IMR-90 (cell line): ENCODE measurements at regions not wholly inside any gene's neighbourhood (a gene's known extent, or its start where the extent isn't known, plus 50 kb on each side); places are given as distances from the start of the nearest gene placed in this dataset.

Experiments used
- ATAC-seq: fragments of 200-7000 bp; cut with Tn5 transposase; 2 replicates; pipeline ENCODE4 v1.9.1; 2020; ENCODE audit warnings: low read depth, mild to moderate bottlenecking, moderate library complexity
- BruUV-seq: library from RNA; stranded (reverse); fragments of 400-500 nt; replicated peaks from 2 replicates; lab custom pipeline; 2021; lab: Mats Ljungman, UMichigan
- CTCF ChIA-PET: fragments of 300-600 bp; formaldehyde crosslinking; extraction: SDS; loops from one replicate; lab custom pipeline; 2021; ENCODE audit warnings: antibody characterized with exemption; lab: Yijun Ruan, JAX
- POLR2A ChIA-PET: fragments of 300-600 bp; sonication (Branson Sonifier 250); formaldehyde crosslinking; loops from one replicate; lab custom pipeline; 2022; ENCODE audit warnings: antibody characterized with exemption; ENCODE audit not compliant: unreplicated experiment; lab: Charles Lee
- DNase-seq: peaks from one replicate; pipeline ENCODE4 v3.0.0; 2013
- H2AFZ ChIP-seq: replicated peaks from 2 replicates; pipeline ENCODE3; 2013; ENCODE audit warnings: low read length, mild to moderate bottlenecking; ENCODE audit not compliant: poor library complexity
- H2AK5ac ChIP-seq: 2 replicates; pipeline ENCODE4 v1.6.1; 2013; ENCODE audit warnings: low read depth, low read length, inconsistent platforms
- H2AK9ac ChIP-seq: replicated peaks from 2 replicates; pipeline ENCODE3; 2013; ENCODE audit warnings: mild to moderate bottlenecking, low read depth, low read length, moderate library complexity; ENCODE audit not compliant: poor library complexity
- H2BK120ac ChIP-seq: 2 replicates; pipeline ENCODE4 v1.6.1; 2013; ENCODE audit warnings: low read depth, low read length, inconsistent platforms
- H2BK15ac ChIP-seq: 3 replicates; pipeline ENCODE4 v1.6.1; 2013; ENCODE audit warnings: low read depth, low read length, inconsistent platforms
- H2BK20ac ChIP-seq: 2 replicates; pipeline ENCODE4 v1.6.1; 2013; ENCODE audit warnings: low read depth, mild to moderate bottlenecking, inconsistent platforms, low read length, moderate library complexity
- H2BK5ac ChIP-seq: 2 replicates; pipeline ENCODE4 v1.6.1; 2013; ENCODE audit warnings: mild to moderate bottlenecking, low read depth, low read length, inconsistent platforms; ENCODE audit not compliant: poor library complexity, severe bottlenecking
- H3K14ac ChIP-seq: replicated peaks from 2 replicates; pipeline ENCODE4 v1.6.1; 2013; ENCODE audit warnings: low read depth, low read length, inconsistent platforms
- H3K18ac ChIP-seq: 2 replicates; pipeline ENCODE4 v1.6.1; 2013; ENCODE audit warnings: low read depth, low read length, control low read depth
- H3K23ac ChIP-seq: 2 replicates; pipeline ENCODE4 v1.6.1; 2013; ENCODE audit warnings: low read depth, low read length, inconsistent platforms
- H3K27ac ChIP-seq: 2 replicates; pipeline ENCODE4 v1.5.1; 2013; ENCODE audit warnings: mild to moderate bottlenecking, control low read depth, low read length; ENCODE audit not compliant: insufficient read depth
- H3K27me3 ChIP-seq: 2 replicates; pipeline ENCODE4 v1.6.1; 2013; ENCODE audit warnings: low read length; ENCODE audit not compliant: control insufficient read depth, insufficient read depth
- H3K36me3 ChIP-seq: 2 replicates; pipeline ENCODE4 v1.6.1; 2013; ENCODE audit warnings: low read length, mixed read lengths; ENCODE audit not compliant: control insufficient read depth, insufficient read depth
- H3K4ac ChIP-seq: 2 replicates; pipeline ENCODE4 v1.6.1; 2013; ENCODE audit warnings: low read depth, low read length, inconsistent platforms
- H3K4me1 ChIP-seq: 2 replicates; pipeline ENCODE4 v1.6.1; 2013; ENCODE audit warnings: low read length, mixed read lengths; ENCODE audit not compliant: control insufficient read depth, insufficient read depth
- H3K4me2 ChIP-seq: 2 replicates; pipeline ENCODE4 v1.6.1; 2013; ENCODE audit warnings: low read depth, mild to moderate bottlenecking, control low read depth, low read length, moderate library complexity
- H3K4me3 ChIP-seq: 2 replicates; pipeline ENCODE4 v1.5.1; 2013; ENCODE audit warnings: low read depth, mild to moderate bottlenecking, control low read depth, low read length, moderate library complexity; ENCODE audit not compliant: insufficient read depth
- H3K56ac ChIP-seq: 2 replicates; pipeline ENCODE4 v1.6.1; 2013; ENCODE audit warnings: low read length, inconsistent platforms; ENCODE audit not compliant: insufficient read depth; ENCODE audit errors: extremely low read depth
- H3K79me1 ChIP-seq, 2 experiments: 2 replicates each; pipeline ENCODE4 v1.6.1; 2013; ENCODE audit warnings: low read length in 2 of 2, inconsistent platforms in 1 of 2, low read depth in 1 of 2
- H3K9ac ChIP-seq: 2 replicates; pipeline ENCODE4 v1.6.1; 2013; ENCODE audit warnings: low read depth, low read length, control low read depth
- H3K9me1 ChIP-seq: 2 replicates; pipeline ENCODE4 v1.6.1; 2013; ENCODE audit warnings: low read length, inconsistent platforms; ENCODE audit not compliant: insufficient read depth
- H3K9me3 ChIP-seq: 2 replicates; pipeline ENCODE4 v1.6.1; 2013; ENCODE audit warnings: low read length; ENCODE audit not compliant: control insufficient read depth, insufficient read depth
- H4K20me1 ChIP-seq: 2 replicates; pipeline ENCODE4 v1.6.1; 2013; ENCODE audit warnings: low read length, inconsistent platforms; ENCODE audit not compliant: insufficient read depth
- H4K5ac ChIP-seq: 2 replicates; pipeline ENCODE4 v1.6.1; 2013; ENCODE audit warnings: mild to moderate bottlenecking, low read depth, low read length, control low read depth
- H4K8ac ChIP-seq, 2 experiments: 2 replicates each; pipeline ENCODE4 v1.6.1; 2013; ENCODE audit warnings: low read depth in 2 of 2, low read length in 2 of 2, control low read depth in 1 of 2, inconsistent platforms in 1 of 2
- H4K91ac ChIP-seq: 2 replicates; pipeline ENCODE4 v1.6.1; 2013; ENCODE audit warnings: low read depth, low read length, inconsistent platforms; ENCODE audit not compliant: insufficient read depth
- CEBPB ChIP-seq: IDR thresholded peaks from 2 replicates; pipeline ENCODE4 v1.6.1; 2012; ENCODE audit warnings: low read depth, low read length, improper control_type of control experiment
- CHD1 ChIP-seq: IDR thresholded peaks from 2 replicates; pipeline ENCODE4 v1.6.1; 2012; ENCODE audit warnings: low read depth, low read length, improper control_type of control experiment
- MAFK ChIP-seq: IDR thresholded peaks from 2 replicates; pipeline ENCODE4 v1.6.1; 2012; ENCODE audit warnings: low read depth, low read length, improper control_type of control experiment
- MAZ ChIP-seq: IDR thresholded peaks from 2 replicates; pipeline ENCODE4 v1.6.1; 2012; ENCODE audit warnings: low read depth, mild to moderate bottlenecking, low read length, improper control_type of control experiment, moderate library complexity, borderline replicate concordance
- NFE2L2 ChIP-seq: fragments of 150-350 bp; IDR thresholded peaks from 2 replicates; pipeline ENCODE4 v1.6.1; 2016; ENCODE audit warnings: low read depth, mild to moderate bottlenecking, low read length
- RAD21 ChIP-seq: IDR thresholded peaks from 2 replicates; pipeline ENCODE4 v1.6.1; 2012; ENCODE audit warnings: low read length, improper control_type of control experiment
- USF2 ChIP-seq: fragments of 150-350 bp; IDR thresholded peaks from 2 replicates; pipeline ENCODE4 v1.6.1; 2017; ENCODE audit warnings: mild to moderate bottlenecking, antibody characterized with exemption, low read length, low read depth
- WGBS, 2 experiments: methylation state at CpG; one replicate each; pipeline versions ENCODE4 v1.1.5 to v1.1.7; 2013; ENCODE audit warnings: missing lambda C conversion rate in 2 of 2; ENCODE audit not compliant: insufficient read length in 1 of 2; ENCODE audit errors: extremely low coverage in 2 of 2; 5-methylcytosine and 5-hydroxymethylcytosine counted together
- dilution Hi-C: fragments of 300-500 bp; cut with HindIII; formaldehyde crosslinking; loops from one replicate; pipeline ENCODE4 v1.14.3; 2018; ENCODE audit warnings: low sequenced_read_pairs; ENCODE audit not compliant: unreplicated experiment
- in situ Hi-C: fragments of 300-500 bp; cut with MboI; formaldehyde crosslinking; loops from 3 replicates; pipeline ENCODE4 v1.14.3; 2019; ENCODE audit warnings: low sequenced_read_pairs, inconsistent platforms, mixed read lengths
- intact Hi-C: fragments of 100-400 bp; cut with micrococcal nuclease; formaldehyde crosslinking; loops from 2 replicates; pipeline ENCODE4 v1.10.0; 2022

GRCh38 chr10:83250396-83250795, 888.9 kb upstream of the GHITM start:
- no peaks in the 10 kb centered on the region for H3K9me1 ChIP-seq
- no peak overlapping the region for H2AK5ac ChIP-seq
- no peak overlapping the region for H4K91ac ChIP-seq
- CTCF ChIA-PET, result no interaction called here
- H3K23ac ChIP-seq, result no peak overlapping the region
- in situ Hi-C loops (no loop called here), dilution Hi-C loops (no loop called here), intact Hi-C loops (no loop called here)
- POLR2A ChIA-PET, result no interaction called here
- no peak for ATAC-seq
- no CpG with 5 or more reads among the region's 1 CpG for WGBS, 2 experiments
- H3K18ac ChIP-seq, result no peak overlapping the region
- H3K36me3 ChIP-seq, result no peaks in the 10 kb centered on the region
- no peak overlapping the region for H3K27ac ChIP-seq
- no peak overlapping the region for H4K5ac ChIP-seq
- TF ChIP-seq CEBPB (no peak), MAZ (no peak), RAD21 (no peak), CHD1 (no peak), USF2 (no peak), NFE2L2 (no peak), MAFK (no peak)
- no peak overlapping the region for H2AFZ ChIP-seq
- BruUV-seq, result no TSS peak
- no peak overlapping the region for H3K56ac ChIP-seq
- H3K14ac ChIP-seq, result no peak overlapping the region
- no peaks in the 10 kb centered on the region for H4K20me1 ChIP-seq
- no peak overlapping the region for H2BK5ac ChIP-seq
- H4K8ac ChIP-seq, result no peak overlapping the region
- H2BK120ac ChIP-seq, result no peak overlapping the region
- H3K27me3 ChIP-seq, result no peaks in the 10 kb centered on the region
- no peak overlapping the region for H3K4me2 ChIP-seq
- DNase-seq, result no peak
- no peak overlapping the region for H3K4me3 ChIP-seq
- no peak overlapping the region for H2AK9ac ChIP-seq
- no peaks in the 10 kb centered on the region for H3K79me1 ChIP-seq
- no peak overlapping the region for H3K4ac ChIP-seq
- no peak overlapping the region for H2BK15ac ChIP-seq
- no peaks in the 10 kb centered on the region for H3K4me1 ChIP-seq
- H2BK20ac ChIP-seq, result no peak overlapping the region
- no peak overlapping the region for H3K9ac ChIP-seq
- peaks cover 8% of the 10 kb centered on the region for H3K9me3 ChIP-seq
